ENCODE measurements at regions not wholly inside any gene's neighbourhood (a gene's known extent, or its start where the extent isn't known, plus 50 kb on each side); places are given as distances from the start of the nearest gene placed in this dataset.

DNA sequence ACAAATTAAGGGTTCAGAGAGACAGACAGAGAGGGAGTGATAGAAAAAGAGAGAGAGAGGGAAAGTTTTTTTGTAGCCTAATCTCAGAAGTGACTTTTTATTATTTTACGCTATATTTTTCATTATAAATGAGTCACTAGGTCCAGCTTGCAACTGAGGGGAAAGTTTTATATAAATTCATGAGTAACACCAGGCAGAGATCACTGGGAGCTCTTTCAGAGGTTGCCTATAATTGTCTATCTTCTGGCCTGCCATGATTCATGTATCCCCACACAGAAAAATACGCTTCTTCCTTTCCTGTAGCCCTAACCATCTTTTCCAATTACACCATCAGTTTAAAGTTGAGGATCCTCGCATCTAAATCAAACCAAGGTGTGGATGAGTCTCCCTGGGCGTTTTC, 467.9 kb downstream of the SLITRK1 start:
- Histone ChIP-seq H3K23ac (ENCODE audit: low read depth, low read length) (no peak overlapping the region), H3K4ac (ENCODE audit: low read depth, low read length) (no peak overlapping the region), H3K9me1 (ENCODE audit: insufficient read depth, low read length) (no peaks in the 10 kb centered on the region), H2AK9ac (replicated peaks; ENCODE audit: low read depth, low read length, poor library complexity) (no peak overlapping the region), H4K91ac (ENCODE audit: insufficient read depth, low read depth, low read length) (no peak overlapping the region), H2AK5ac (ENCODE audit: low read depth, low read length) (no peak overlapping the region), H3K4me2 (ENCODE audit: low read depth, low read length) (no peak overlapping the region), H2AFZ (replicated peaks; ENCODE audit: low read length, poor library complexity) (no peak overlapping the region), H3K56ac (ENCODE audit: extremely low read depth, insufficient read depth, low read length) (no peak overlapping the region), H3K27ac (ENCODE audit: insufficient read depth, low read length) (no peak overlapping the region), H3K9ac (ENCODE audit: low read depth, low read length) (no peak overlapping the region), H3K9me3 (ENCODE audit: control insufficient read depth, insufficient read depth, low read length) (no peaks in the 10 kb centered on the region), H4K5ac (ENCODE audit: low read depth, low read length) (no peak overlapping the region), H3K14ac (replicated peaks; ENCODE audit: low read depth, low read length) (no peak overlapping the region), H3K79me1 (ENCODE audit: low read depth in 1 of 2, low read length in 2 of 2) (no peaks in the 10 kb centered on the region), H3K4me3 (ENCODE audit: insufficient read depth, low read depth, low read length) (no peak overlapping the region), H2BK120ac (ENCODE audit: low read depth, low read length) (no peak overlapping the region), H3K27me3 (ENCODE audit: control insufficient read depth, insufficient read depth, low read length) (no peaks in the 10 kb centered on the region), H3K18ac (ENCODE audit: low read depth, low read length) (no peak overlapping the region), H2BK20ac (ENCODE audit: low read depth, low read length) (no peak overlapping the region), H4K20me1 (ENCODE audit: insufficient read depth, low read length) (no peaks in the 10 kb centered on the region), H3K36me3 (ENCODE audit: control insufficient read depth, insufficient read depth, low read length) (no peaks in the 10 kb centered on the region), H3K4me1 (ENCODE audit: control insufficient read depth, insufficient read depth, low read length) (no peaks in the 10 kb centered on the region), H2BK15ac (ENCODE audit: low read depth, low read length) (no peak overlapping the region), H4K8ac (ENCODE audit: low read depth in 2 of 2, low read length in 2 of 2) (no peak overlapping the region), H2BK5ac (ENCODE audit: low read depth, low read length, poor library complexity, severe bottlenecking) (no peak overlapping the region)
- in situ Hi-C loops (cut with MboI; ENCODE audit: low sequenced_read_pairs): no loop called here
- peak; percentile 65 for DNase-seq
- ChIA-PET POLR2A (ENCODE audit: unreplicated experiment) (no interaction called here), CTCF (no interaction called here)
- no peak for TF ChIP-seq RFX5 (IDR thresholded peaks at IDR 0.05; ENCODE audit: low read depth, low read length)
- TF ChIP-seq SMC3 (IDR thresholded peaks at IDR 0.05; ENCODE audit: low read depth, low read length): no peak
- TF ChIP-seq, protein P1, sequence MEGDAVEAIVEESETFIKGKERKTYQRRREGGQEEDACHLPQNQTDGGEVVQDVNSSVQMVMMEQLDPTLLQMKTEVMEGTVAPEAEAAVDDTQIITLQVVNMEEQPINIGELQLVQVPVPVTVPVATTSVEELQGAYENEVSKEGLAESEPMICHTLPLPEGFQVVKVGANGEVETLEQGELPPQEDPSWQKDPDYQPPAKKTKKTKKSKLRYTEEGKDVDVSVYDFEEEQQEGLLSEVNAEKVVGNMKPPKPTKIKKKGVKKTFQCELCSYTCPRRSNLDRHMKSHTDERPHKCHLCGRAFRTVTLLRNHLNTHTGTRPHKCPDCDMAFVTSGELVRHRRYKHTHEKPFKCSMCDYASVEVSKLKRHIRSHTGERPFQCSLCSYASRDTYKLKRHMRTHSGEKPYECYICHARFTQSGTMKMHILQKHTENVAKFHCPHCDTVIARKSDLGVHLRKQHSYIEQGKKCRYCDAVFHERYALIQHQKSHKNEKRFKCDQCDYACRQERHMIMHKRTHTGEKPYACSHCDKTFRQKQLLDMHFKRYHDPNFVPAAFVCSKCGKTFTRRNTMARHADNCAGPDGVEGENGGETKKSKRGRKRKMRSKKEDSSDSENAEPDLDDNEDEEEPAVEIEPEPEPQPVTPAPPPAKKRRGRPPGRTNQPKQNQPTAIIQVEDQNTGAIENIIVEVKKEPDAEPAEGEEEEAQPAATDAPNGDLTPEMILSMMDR (conservative IDR thresholded peaks at IDR 0.05; ENCODE audit: low read depth, low read length): no peak
- no peak for TF ChIP-seq NFE2L2 (IDR thresholded peaks at IDR 0.05; ENCODE audit: low read depth, low read length)
- TF ChIP-seq MAFK (IDR thresholded peaks at IDR 0.05; ENCODE audit: low read depth, low read length): no peak
- TF ChIP-seq CHD1 (IDR thresholded peaks at IDR 0.05; ENCODE audit: low read depth, low read length): no peak
- no peak for TF ChIP-seq FOS (IDR thresholded peaks at IDR 0.05; ENCODE audit: low read depth, low read length)
- TF ChIP-seq, protein P2, sequence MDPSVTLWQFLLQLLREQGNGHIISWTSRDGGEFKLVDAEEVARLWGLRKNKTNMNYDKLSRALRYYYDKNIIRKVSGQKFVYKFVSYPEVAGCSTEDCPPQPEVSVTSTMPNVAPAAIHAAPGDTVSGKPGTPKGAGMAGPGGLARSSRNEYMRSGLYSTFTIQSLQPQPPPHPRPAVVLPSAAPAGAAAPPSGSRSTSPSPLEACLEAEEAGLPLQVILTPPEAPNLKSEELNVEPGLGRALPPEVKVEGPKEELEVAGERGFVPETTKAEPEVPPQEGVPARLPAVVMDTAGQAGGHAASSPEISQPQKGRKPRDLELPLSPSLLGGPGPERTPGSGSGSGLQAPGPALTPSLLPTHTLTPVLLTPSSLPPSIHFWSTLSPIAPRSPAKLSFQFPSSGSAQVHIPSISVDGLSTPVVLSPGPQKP (IDR thresholded peaks at IDR 0.05; ENCODE audit: borderline replicate concordance, low read depth, low read length): no peak
- TF ChIP-seq RAD21 (IDR thresholded peaks at IDR 0.05; ENCODE audit: low read length): no peak
- no peak for TF ChIP-seq POLR2A (IDR thresholded peaks at IDR 0.05; ENCODE audit: low read depth, low read length)
- TF ChIP-seq RCOR1 (IDR thresholded peaks at IDR 0.05; ENCODE audit: insufficient replicate concordance, low read length): no peak
- TF ChIP-seq, protein P3, sequence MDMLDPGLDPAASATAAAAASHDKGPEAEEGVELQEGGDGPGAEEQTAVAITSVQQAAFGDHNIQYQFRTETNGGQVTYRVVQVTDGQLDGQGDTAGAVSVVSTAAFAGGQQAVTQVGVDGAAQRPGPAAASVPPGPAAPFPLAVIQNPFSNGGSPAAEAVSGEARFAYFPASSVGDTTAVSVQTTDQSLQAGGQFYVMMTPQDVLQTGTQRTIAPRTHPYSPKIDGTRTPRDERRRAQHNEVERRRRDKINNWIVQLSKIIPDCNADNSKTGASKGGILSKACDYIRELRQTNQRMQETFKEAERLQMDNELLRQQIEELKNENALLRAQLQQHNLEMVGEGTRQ (IDR thresholded peaks at IDR 0.05; ENCODE audit: low read depth, low read length): no peak
- no peak for TF ChIP-seq BHLHE40 (IDR thresholded peaks at IDR 0.05; ENCODE audit: low read depth, low read length)
- BruUV-seq (replicated peaks): no TSS peak
- dilution Hi-C loops (cut with HindIII; ENCODE audit: low sequenced_read_pairs, unreplicated experiment): no loop called here
- peak; percentile 80 for ATAC-seq (ENCODE audit: low read depth)
- intact Hi-C loops (cut with micrococcal nuclease): no loop called here
- WGBS, 2 experiments (ENCODE audit: extremely low coverage in 2 of 2, insufficient read length in 1 of 2): no CpG with 5 or more reads among the region's 4 CpGs

Measured in IMR-90 (cell line).